PFSK-1 (cell line): ENCODE measurements at regions not wholly inside any gene's neighbourhood (a gene's known extent, or its start where the extent isn't known, plus 50 kb on each side); places are given as distances from the start of the nearest gene placed in this dataset.

ENCODE experiments used
- FOXP2 ChIP-seq: optimal IDR thresholded peaks from 2 replicates; pipeline ENCODE3; 2011; ENCODE audit warnings: borderline replicate concordance, control low read depth, inconsistent platforms; ENCODE audit not compliant: insufficient read depth; ENCODE audit errors: extremely low read length, extremely low read depth
- POLR2AphosphoS5 ChIP-seq: IDR thresholded peaks from 2 replicates; pipeline ENCODE4 v1.6.1; 2012; ENCODE audit warnings: low read depth, mild to moderate bottlenecking, control low read depth, low read length, moderate library complexity
- SIN3A ChIP-seq: IDR thresholded peaks from 2 replicates; pipeline ENCODE4 v1.6.1; 2012; ENCODE audit warnings: mild to moderate bottlenecking, low read length, moderate library complexity, borderline replicate concordance; ENCODE audit not compliant: insufficient read depth
- TAF1 ChIP-seq: IDR thresholded peaks from 2 replicates; pipeline ENCODE4 v1.6.1; 2012; ENCODE audit warnings: low read length, control low read depth, borderline replicate concordance; ENCODE audit not compliant: insufficient read depth

DNA sequence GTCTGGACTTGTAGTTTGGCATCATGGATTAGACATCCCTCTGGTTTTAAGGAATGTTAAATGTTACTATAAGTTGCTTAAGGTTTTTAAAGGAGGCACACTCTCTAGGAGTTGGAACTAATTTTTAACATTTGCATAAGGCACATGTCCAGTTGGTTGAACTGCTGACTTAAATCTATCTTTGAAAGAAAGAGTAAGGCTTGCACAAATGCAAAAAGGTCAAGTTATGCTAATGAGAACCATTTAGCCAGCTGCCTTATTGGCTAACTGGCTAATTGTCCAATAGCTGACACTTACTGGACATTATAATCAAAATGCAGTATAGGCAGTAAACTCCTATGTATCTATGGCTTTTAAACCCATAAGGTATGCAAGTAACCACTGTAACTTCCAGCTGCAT is 206.1 kb upstream of the TTC29 start:
- TF ChIP-seq SIN3A (no peak), POLR2AphosphoS5 (no peak), FOXP2 (no peak), TAF1 (no peak)
